ENCODE measurements at regions not wholly inside any gene's neighbourhood (a gene's known extent, or its start where the extent isn't known, plus 50 kb on each side); places are given as distances from the start of the nearest gene placed in this dataset.
"Not testable (repeated sequence)": the region's sequence is repeated elsewhere in the genome, so short reads cannot be mapped to it uniquely, and the experiment has no call there.

- DNase-seq (no peak), ATAC-seq (replicated peaks in 1 of 4) (no peak)
- ChIA-PET CTCF (no interaction called here), POLR2A (no interaction called here)
- H3K27ac Mint-ChIP-seq = no peak overlapping the region
- H3K4me1 ChIP-seq (ENCODE audit: control insufficient read depth in 1 of 2, extremely low read depth in 1 of 2, insufficient read depth in 2 of 2, low read length in 2 of 2) = no peaks in the 10 kb centered on the region
- no peaks in the 10 kb centered on the region for H3K27me3 ChIP-seq (replicated peaks in 1 of 2; ENCODE audit: control insufficient read depth in 2 of 2, extremely low read depth in 1 of 2, insufficient read depth in 2 of 2, low read length in 1 of 2)
- peaks cover 0 to 17% of the 10 kb centered on the region in 2 donors for H3K27me3 Mint-ChIP-seq
- no peak overlapping the region for H3K4me3 Mint-ChIP-seq
- no peaks in the 10 kb centered on the region for H3K36me3 ChIP-seq (ENCODE audit: control insufficient read depth in 2 of 2, extremely low read depth in 1 of 2, insufficient read depth in 1 of 2, low read length in 1 of 2)
- peaks cover 0 to 6% (median 0%) of the 10 kb centered on the region in 3 donors for H3K9me3 Mint-ChIP-seq
- no peak overlapping the region for H3K4me3 ChIP-seq (ENCODE audit: control insufficient read depth in 1 of 2, extremely low read depth in 1 of 2, low read length in 1 of 2)
- no peaks in the 10 kb centered on the region for H3K4me1 Mint-ChIP-seq
- H3K36me3 Mint-ChIP-seq = no peaks in the 10 kb centered on the region
- no peaks in the 10 kb centered on the region for H3K9me3 ChIP-seq
- no peak overlapping the region for H3K27ac ChIP-seq (ENCODE audit: low read length)
- no CpG with 5 or more reads among the region's 1 CpG for WGBS (ENCODE audit: insufficient coverage)
Observed at GRCh38 chr12:103024650-103025049, 67.2 kb downstream of the ASCL1 start.

GRCh38 chr12:103026643-103027042 is 69.2 kb downstream of the ASCL1 start:
- H3K4me3 Mint-ChIP-seq; POLR2A ChIA-PET; H3K4me1 ChIP-seq (ENCODE audit: control insufficient read depth in 1 of 2, extremely low read depth in 1 of 2, insufficient read depth in 2 of 2, low read length in 2 of 2); H3K36me3 ChIP-seq (ENCODE audit: control insufficient read depth in 2 of 2, extremely low read depth in 1 of 2, insufficient read depth in 1 of 2, low read length in 1 of 2); H3K36me3 Mint-ChIP-seq; ATAC-seq (replicated peaks in 1 of 4); H3K4me3 ChIP-seq (ENCODE audit: control insufficient read depth in 1 of 2, extremely low read depth in 1 of 2, low read length in 1 of 2); H3K4me1 Mint-ChIP-seq; H3K9me3 Mint-ChIP-seq; H3K27me3 ChIP-seq (replicated peaks in 1 of 2; ENCODE audit: control insufficient read depth in 2 of 2, extremely low read depth in 1 of 2, insufficient read depth in 2 of 2, low read length in 1 of 2); CTCF ChIA-PET; H3K27ac ChIP-seq (ENCODE audit: low read length); DNase-seq; H3K9me3 ChIP-seq; H3K27ac Mint-ChIP-seq: not testable (repeated sequence)
- WGBS (ENCODE audit: insufficient coverage) = 44% methylated on average over 2 of the region's 3 CpGs
- H3K27me3 Mint-ChIP-seq = peaks cover 0 to 26% of the 10 kb centered on the region in 2 donors

- WGBS (ENCODE audit: insufficient coverage) = 51% methylated on average over 3 of the region's 6 CpGs
- H3K4me1 ChIP-seq (ENCODE audit: control insufficient read depth in 1 of 2, extremely low read depth in 1 of 2, insufficient read depth in 2 of 2, low read length in 2 of 2) = no peaks in the 10 kb centered on the region
- no peaks in the 10 kb centered on the region for H3K36me3 ChIP-seq (ENCODE audit: control insufficient read depth in 2 of 2, extremely low read depth in 1 of 2, insufficient read depth in 1 of 2, low read length in 1 of 2)
- POLR2A ChIA-PET = interaction anchor here in 1 of 2 donors (0.6 kb wide), 1 partner anchor 1583 kb away, joined by 4 read pairs; no protein-coding TSS in a partner anchor
- H3K4me1 Mint-ChIP-seq = no peaks in the 10 kb centered on the region
- H3K4me3 Mint-ChIP-seq = no peak overlapping the region
- no peak for DNase-seq
- no peak overlapping the region for H3K27ac ChIP-seq (ENCODE audit: low read length)
- no peaks in the 10 kb centered on the region for H3K27me3 ChIP-seq (replicated peaks in 1 of 2; ENCODE audit: control insufficient read depth in 2 of 2, extremely low read depth in 1 of 2, insufficient read depth in 2 of 2, low read length in 1 of 2)
- no peaks in the 10 kb centered on the region for H3K36me3 Mint-ChIP-seq
- H3K4me3 ChIP-seq (ENCODE audit: control insufficient read depth in 1 of 2, extremely low read depth in 1 of 2, low read length in 1 of 2) = no peak overlapping the region
- peaks cover 0 to 4% (median 0%) of the 10 kb centered on the region in 3 donors for H3K9me3 Mint-ChIP-seq
- CTCF ChIA-PET = no interaction called here
- H3K27ac Mint-ChIP-seq = no peak overlapping the region
- H3K9me3 ChIP-seq = no peaks in the 10 kb centered on the region
- no peak for ATAC-seq (replicated peaks in 1 of 4)
- H3K27me3 Mint-ChIP-seq = peaks cover 0 to 24% of the 10 kb centered on the region in 2 donors
Observed at GRCh38 chr12:103028881-103029639, 71.6 kb downstream of the ASCL1 start.

GRCh38 chr12:103036581-103037214 is 79.2 kb downstream of the ASCL1 start:
- no peak overlapping the region for H3K27ac Mint-ChIP-seq
- ChIA-PET CTCF (no interaction called here), POLR2A (no interaction called here)
- H3K9me3 Mint-ChIP-seq = peaks cover 0 to 4% (median 0%) of the 10 kb centered on the region in 3 donors
- WGBS (ENCODE audit: insufficient coverage) = no CpG with 5 or more reads among the region's 1 CpG
- no peaks in the 10 kb centered on the region for H3K36me3 Mint-ChIP-seq
- no peak overlapping the region for H3K27ac ChIP-seq (ENCODE audit: low read length)
- peaks cover 8 to 28% of the 10 kb centered on the region in 2 donors for H3K27me3 Mint-ChIP-seq
- no peak overlapping the region for H3K4me3 ChIP-seq (ENCODE audit: control insufficient read depth in 1 of 2, extremely low read depth in 1 of 2, low read length in 1 of 2)
- H3K27me3 ChIP-seq (replicated peaks in 1 of 2; ENCODE audit: control insufficient read depth in 2 of 2, extremely low read depth in 1 of 2, insufficient read depth in 2 of 2, low read length in 1 of 2) = no peaks in the 10 kb centered on the region
- no peaks in the 10 kb centered on the region for H3K36me3 ChIP-seq (ENCODE audit: control insufficient read depth in 2 of 2, extremely low read depth in 1 of 2, insufficient read depth in 1 of 2, low read length in 1 of 2)
- no peaks in the 10 kb centered on the region for H3K9me3 ChIP-seq
- H3K4me3 Mint-ChIP-seq = no peak overlapping the region
- DNase-seq (no peak), ATAC-seq (replicated peaks in 1 of 4) (no peak)
- H3K4me1 ChIP-seq (ENCODE audit: control insufficient read depth in 1 of 2, extremely low read depth in 1 of 2, insufficient read depth in 2 of 2, low read length in 2 of 2) = no peaks in the 10 kb centered on the region
- H3K4me1 Mint-ChIP-seq = no peaks in the 10 kb centered on the region

GRCh38 chr12:103043531-103044486 is 86.3 kb downstream of the ASCL1 start:
- 59% methylated on average over 4 of the region's 18 CpGs for WGBS (ENCODE audit: insufficient coverage)
- H3K27ac ChIP-seq (ENCODE audit: low read length) = no peak overlapping the region
- DNase-seq (no peak), ATAC-seq (replicated peaks in 1 of 4) (no peak)
- Mint-ChIP-seq H3K27ac (no peak overlapping the region), H3K36me3 (no peaks in the 10 kb centered on the region), H3K4me3 (no peak overlapping the region), H3K4me1 (no peaks in the 10 kb centered on the region), H3K9me3 (peaks cover 0 to 1% (median 0%) of the 10 kb centered on the region in 3 donors), H3K27me3 (peaks cover 17 to 27% of the 10 kb centered on the region in 2 donors)
- POLR2A ChIA-PET = no interaction called here
- H3K9me3 ChIP-seq = no peaks in the 10 kb centered on the region
- H3K27me3 ChIP-seq (replicated peaks in 1 of 2; ENCODE audit: control insufficient read depth in 2 of 2, extremely low read depth in 1 of 2, insufficient read depth in 2 of 2, low read length in 1 of 2) = no peaks in the 10 kb centered on the region
- H3K36me3 ChIP-seq (ENCODE audit: control insufficient read depth in 2 of 2, extremely low read depth in 1 of 2, insufficient read depth in 1 of 2, low read length in 1 of 2) = no peaks in the 10 kb centered on the region
- CTCF ChIA-PET = no interaction called here
- H3K4me1 ChIP-seq (ENCODE audit: control insufficient read depth in 1 of 2, extremely low read depth in 1 of 2, insufficient read depth in 2 of 2, low read length in 2 of 2) = no peaks in the 10 kb centered on the region
- no peak overlapping the region for H3K4me3 ChIP-seq (ENCODE audit: control insufficient read depth in 1 of 2, extremely low read depth in 1 of 2, low read length in 1 of 2)

- H3K4me1 ChIP-seq (ENCODE audit: control insufficient read depth in 1 of 2, extremely low read depth in 1 of 2, insufficient read depth in 2 of 2, low read length in 2 of 2) = no peaks in the 10 kb centered on the region
- 93% methylated on average over 3 of the region's 3 CpGs for WGBS (ENCODE audit: insufficient coverage)
- H3K36me3 ChIP-seq (ENCODE audit: control insufficient read depth in 2 of 2, extremely low read depth in 1 of 2, insufficient read depth in 1 of 2, low read length in 1 of 2) = no peaks in the 10 kb centered on the region
- ChIA-PET POLR2A (no interaction called here), CTCF (no interaction called here)
- Mint-ChIP-seq H3K27ac (no peak overlapping the region), H3K27me3 (peaks cover 9 to 18% of the 10 kb centered on the region in 2 donors), H3K9me3 (peaks cover 0 to 8% (median 0%) of the 10 kb centered on the region in 3 donors), H3K4me1 (no peaks in the 10 kb centered on the region), H3K36me3 (no peaks in the 10 kb centered on the region), H3K4me3 (no peak overlapping the region)
- no peak for ATAC-seq (replicated peaks in 1 of 4)
- DNase-seq = no peak
- no peaks in the 10 kb centered on the region for H3K27me3 ChIP-seq (replicated peaks in 1 of 2; ENCODE audit: control insufficient read depth in 2 of 2, extremely low read depth in 1 of 2, insufficient read depth in 2 of 2, low read length in 1 of 2)
- no peak overlapping the region for H3K4me3 ChIP-seq (ENCODE audit: control insufficient read depth in 1 of 2, extremely low read depth in 1 of 2, low read length in 1 of 2)
- no peaks in the 10 kb centered on the region for H3K9me3 ChIP-seq
- H3K27ac ChIP-seq (ENCODE audit: low read length) = no peak overlapping the region
Observed at GRCh38 chr12:103046154-103046553, 88.7 kb downstream of the ASCL1 start.

All from T-cell (primary cell).